ENCODE measurements at regions not wholly inside any gene's neighbourhood (a gene's known extent, or its start where the extent isn't known, plus 50 kb on each side); places are given as distances from the start of the nearest gene placed in this dataset.

DNA sequence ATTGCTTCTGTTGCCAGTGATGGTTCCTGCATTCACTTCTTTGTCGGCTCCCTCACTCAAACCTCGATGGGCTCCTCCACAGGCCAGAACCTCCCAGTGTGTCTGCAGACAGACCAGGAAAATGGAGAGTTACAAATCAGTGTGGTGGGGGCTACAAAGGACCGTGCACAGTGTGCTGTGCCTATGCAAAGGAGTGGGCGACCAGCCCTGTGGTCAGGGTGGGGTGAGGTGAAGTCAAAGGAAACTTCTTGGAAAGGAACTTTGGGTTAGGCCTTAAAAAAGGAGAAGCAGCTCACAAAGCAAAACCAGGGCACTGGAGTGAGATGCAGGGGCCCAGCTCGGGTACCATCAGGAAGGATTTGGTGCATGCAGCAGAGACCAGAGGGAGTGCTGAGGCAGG is 304.3 kb upstream of the ZMIZ1 start:
- no peak for DNase-seq (ENCODE audit: low spot score in 2 of 2)
- TF ChIP-seq POLR2A (IDR thresholded peaks at IDR 0.05) = no peak
- TF ChIP-seq, protein P1, sequence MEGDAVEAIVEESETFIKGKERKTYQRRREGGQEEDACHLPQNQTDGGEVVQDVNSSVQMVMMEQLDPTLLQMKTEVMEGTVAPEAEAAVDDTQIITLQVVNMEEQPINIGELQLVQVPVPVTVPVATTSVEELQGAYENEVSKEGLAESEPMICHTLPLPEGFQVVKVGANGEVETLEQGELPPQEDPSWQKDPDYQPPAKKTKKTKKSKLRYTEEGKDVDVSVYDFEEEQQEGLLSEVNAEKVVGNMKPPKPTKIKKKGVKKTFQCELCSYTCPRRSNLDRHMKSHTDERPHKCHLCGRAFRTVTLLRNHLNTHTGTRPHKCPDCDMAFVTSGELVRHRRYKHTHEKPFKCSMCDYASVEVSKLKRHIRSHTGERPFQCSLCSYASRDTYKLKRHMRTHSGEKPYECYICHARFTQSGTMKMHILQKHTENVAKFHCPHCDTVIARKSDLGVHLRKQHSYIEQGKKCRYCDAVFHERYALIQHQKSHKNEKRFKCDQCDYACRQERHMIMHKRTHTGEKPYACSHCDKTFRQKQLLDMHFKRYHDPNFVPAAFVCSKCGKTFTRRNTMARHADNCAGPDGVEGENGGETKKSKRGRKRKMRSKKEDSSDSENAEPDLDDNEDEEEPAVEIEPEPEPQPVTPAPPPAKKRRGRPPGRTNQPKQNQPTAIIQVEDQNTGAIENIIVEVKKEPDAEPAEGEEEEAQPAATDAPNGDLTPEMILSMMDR (IDR thresholded peaks at IDR 0.05) = no peak
- no peak for TF ChIP-seq EP300 (IDR thresholded peaks at IDR 0.05)
- TF ChIP-seq POLR2AphosphoS5 (IDR thresholded peaks at IDR 0.05) = no peak
- H3K27ac ChIP-seq = peak overlapping the region; percentile 80
- no peak overlapping the region for H3K4me3 ChIP-seq
- peaks cover 22% of the 10 kb centered on the region for H3K4me1 ChIP-seq
- H3K36me3 ChIP-seq = no peaks in the 10 kb centered on the region
- 88% methylated on average over 5 of the region's 5 CpGs for WGBS
- H3K9me3 ChIP-seq = no peaks in the 10 kb centered on the region
- no peaks in the 10 kb centered on the region for H3K27me3 ChIP-seq

DNA sequence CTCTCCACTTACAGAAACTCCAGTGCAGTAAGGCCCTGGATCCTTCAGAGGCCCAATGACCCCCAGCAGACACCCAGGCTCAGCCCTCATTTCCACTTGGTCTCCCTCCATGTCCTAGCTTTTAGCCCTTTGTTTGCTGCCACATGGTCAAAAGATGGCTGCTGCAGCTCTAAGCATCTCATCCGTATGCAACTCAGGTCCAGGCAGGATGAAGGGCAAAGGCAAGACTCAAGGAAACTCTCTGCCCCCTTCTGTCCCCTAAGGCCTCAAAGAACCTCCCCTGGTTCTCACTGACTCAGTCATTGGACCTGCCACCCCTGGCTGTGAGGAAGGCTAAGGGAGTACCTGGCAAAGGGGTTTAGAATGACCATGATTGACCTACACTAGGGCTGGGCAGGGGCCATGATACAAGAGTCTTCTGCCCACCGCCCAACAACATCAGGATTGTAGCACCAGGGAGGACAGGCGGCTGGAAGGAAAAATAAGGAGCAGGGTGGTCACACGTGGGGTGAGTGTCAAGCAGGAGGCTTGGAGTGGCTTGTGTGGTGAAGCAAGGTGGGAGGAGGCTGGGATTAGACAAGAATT is 303.8 kb upstream of the ZMIZ1 start:
- Histone ChIP-seq H3K9me3 (no peaks in the 10 kb centered on the region), H3K27me3 (no peaks in the 10 kb centered on the region), H3K27ac (no peak overlapping the region), H3K36me3 (no peaks in the 10 kb centered on the region), H3K4me1 (peaks cover 21% of the 10 kb centered on the region), H3K4me3 (no peak overlapping the region)
- TF ChIP-seq POLR2A (IDR thresholded peaks at IDR 0.05) (no peak), POLR2AphosphoS5 (IDR thresholded peaks at IDR 0.05) (no peak), EP300 (IDR thresholded peaks at IDR 0.05) (no peak)
- TF ChIP-seq, protein P1 (IDR thresholded peaks at IDR 0.05) = no peak
- WGBS = 97% methylated on average over 4 of the region's 4 CpGs
- peak; percentile 33 to 49 for DNase-seq (ENCODE audit: low spot score in 2 of 2)

DNA sequence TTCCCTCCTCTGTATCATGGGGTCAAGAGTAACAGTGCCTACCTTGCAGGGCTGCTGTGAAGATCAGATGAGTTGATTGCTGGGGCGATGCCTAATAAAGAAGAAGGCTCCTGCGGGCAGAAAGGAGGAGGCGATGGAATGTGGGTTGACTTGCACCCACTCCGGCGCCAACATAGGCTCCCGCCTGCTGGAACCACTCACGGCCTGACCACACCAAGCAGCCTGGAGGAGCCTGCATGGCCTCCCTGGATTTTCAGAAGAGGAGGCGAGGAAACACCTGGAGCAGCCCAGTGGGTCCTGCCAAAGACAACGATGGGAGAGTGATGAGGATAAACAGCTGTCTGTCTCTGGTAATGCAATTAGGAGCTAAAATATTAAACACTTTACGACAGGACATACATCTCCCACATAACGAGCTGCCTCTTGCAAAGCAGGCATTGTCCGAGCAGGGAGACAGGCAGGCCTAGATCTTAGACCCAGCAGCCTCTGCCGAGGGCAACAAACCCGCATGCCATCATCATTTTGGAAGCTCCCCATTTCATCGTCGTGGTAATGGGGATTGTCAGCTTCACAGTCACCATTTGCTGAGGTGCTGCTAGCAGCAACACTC is 302.9 kb upstream of the ZMIZ1 start:
- 89% methylated on average over 16 of the region's 16 CpGs for WGBS
- TF ChIP-seq EP300 (IDR thresholded peaks at IDR 0.05) (no peak), POLR2A (IDR thresholded peaks at IDR 0.05) (no peak), POLR2AphosphoS5 (IDR thresholded peaks at IDR 0.05) (no peak)
- TF ChIP-seq, protein P1 (IDR thresholded peaks at IDR 0.05) = no peak
- Histone ChIP-seq H3K4me3 (no peak overlapping the region), H3K27ac (no peak overlapping the region), H3K27me3 (no peaks in the 10 kb centered on the region), H3K4me1 (peaks cover 21% of the 10 kb centered on the region), H3K9me3 (no peaks in the 10 kb centered on the region), H3K36me3 (no peaks in the 10 kb centered on the region)
- DNase-seq (ENCODE audit: low spot score in 2 of 2) = peak; percentile 35 to 41

DNA sequence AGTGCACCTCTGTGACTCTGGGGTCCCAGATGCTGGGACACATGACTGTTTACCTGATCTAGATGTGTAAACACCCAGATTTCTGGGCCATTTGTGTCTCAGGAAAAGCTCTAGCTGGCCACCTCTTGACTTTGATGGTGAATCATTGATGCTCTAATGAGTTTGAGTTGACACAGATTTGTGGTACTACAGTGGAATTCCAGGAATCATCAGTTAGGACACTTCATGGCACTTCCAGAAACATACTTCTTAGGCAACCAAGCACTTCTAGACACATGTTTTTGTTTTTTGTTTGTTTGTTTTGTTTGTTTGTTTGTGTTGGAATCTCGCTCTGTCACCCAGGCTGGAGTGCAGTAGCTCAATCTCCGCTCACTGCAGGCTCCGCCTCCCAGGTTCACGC is 302.2 kb upstream of the ZMIZ1 start:
- WGBS = 98% methylated on average over 4 of the region's 4 CpGs
- H3K27ac ChIP-seq = no peak overlapping the region
- DNase-seq (ENCODE audit: low spot score in 2 of 2) = peak in 1 of 2 donors; percentile 55
- H3K9me3 ChIP-seq = no peaks in the 10 kb centered on the region
- no peaks in the 10 kb centered on the region for H3K27me3 ChIP-seq
- no peaks in the 10 kb centered on the region for H3K36me3 ChIP-seq
- TF ChIP-seq, protein P1 (IDR thresholded peaks at IDR 0.05) = no peak
- peaks cover 21% of the 10 kb centered on the region for H3K4me1 ChIP-seq
- H3K4me3 ChIP-seq = no peak overlapping the region

DNA sequence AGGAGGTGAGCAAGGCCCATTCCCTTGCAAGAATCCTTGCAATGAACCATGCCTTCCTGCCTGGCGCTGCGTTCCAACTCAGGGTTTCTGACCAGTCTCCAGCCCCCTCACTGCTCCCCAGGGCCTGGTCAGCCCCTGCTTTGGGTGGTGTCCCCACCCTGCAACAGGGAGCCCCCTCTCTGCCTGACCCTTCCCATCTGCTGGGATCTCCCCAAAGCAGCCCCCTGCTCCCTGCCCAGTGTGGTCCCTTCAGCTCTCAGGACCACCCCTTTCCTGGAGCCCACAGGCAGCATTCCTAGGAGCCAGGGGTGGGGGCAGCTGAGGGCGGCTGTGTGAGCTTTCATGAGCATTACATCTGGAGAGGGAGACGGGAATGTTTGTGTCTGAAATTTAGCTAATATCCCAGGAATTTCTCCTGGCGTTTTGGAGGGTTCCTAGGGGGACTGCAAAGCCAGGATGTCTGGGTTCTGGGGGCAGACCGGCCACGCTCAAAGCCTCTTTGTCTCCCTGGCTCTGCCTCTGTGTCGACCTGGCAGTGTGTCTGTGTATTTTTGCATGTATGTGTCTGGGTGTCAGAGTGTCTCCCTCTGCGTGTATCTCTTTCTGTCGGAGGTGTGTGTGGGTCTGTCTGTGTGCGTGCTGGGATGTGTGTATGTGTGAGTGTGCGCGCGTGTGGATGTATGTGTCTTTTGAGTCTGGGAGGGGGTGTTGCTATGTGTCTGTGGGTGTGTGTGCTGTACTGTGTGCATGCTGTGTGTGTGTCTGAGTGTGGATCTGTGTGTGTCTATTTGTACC is 300.5 kb upstream of the ZMIZ1 start:
- no peak for TF ChIP-seq EP300 (IDR thresholded peaks at IDR 0.05)
- TF ChIP-seq POLR2A (IDR thresholded peaks at IDR 0.05) = no peak
- TF ChIP-seq POLR2AphosphoS5 (IDR thresholded peaks at IDR 0.05) = no peak
- TF ChIP-seq, protein P1 (IDR thresholded peaks at IDR 0.05) = no peak
- no peaks in the 10 kb centered on the region for H3K9me3 ChIP-seq
- peaks cover 16% of the 10 kb centered on the region for H3K4me1 ChIP-seq
- 76% methylated on average over 12 of the region's 14 CpGs for WGBS
- H3K27ac ChIP-seq = no peak overlapping the region
- no peaks in the 10 kb centered on the region for H3K27me3 ChIP-seq
- H3K36me3 ChIP-seq = no peaks in the 10 kb centered on the region
- no peak overlapping the region for H3K4me3 ChIP-seq
- peak; percentile 58 to 67 for DNase-seq (ENCODE audit: low spot score in 2 of 2)

All from suprapubic skin (tissue), 4 donors.